Neural progenitor cell (in vitro differentiated cells): ENCODE measurements at regions not wholly inside any gene's neighbourhood (a gene's known extent, or its start where the extent isn't known, plus 50 kb on each side); places are given as distances from the start of the nearest gene placed in this dataset.

Experiments used
- DNase-seq: peaks from one replicate; pipeline ENCODE4 v3.0.0-alpha.2; 2016; ENCODE audit warnings: low spot score
- H2AFZ ChIP-seq: fragments of 200-600 bp; sonication (generic); replicated peaks from 2 replicates; pipeline ENCODE4 v1.6.1; 2016; ENCODE audit warnings: antibody characterized with exemption
- H3F3A ChIP-seq: fragments of 200-600 bp; sonication (generic); 2 replicates; pipeline ENCODE4 v1.6.1; 2016; ENCODE audit warnings: antibody characterized with exemption, low read depth
- H3K27ac ChIP-seq: fragments of 200-600 bp; sonication (generic); 2 replicates; pipeline ENCODE4 v1.5.1; 2016; ENCODE audit warnings: mild to moderate bottlenecking
- H3K27me3 ChIP-seq: fragments of 200-600 bp; sonication (generic); 2 replicates; pipeline ENCODE4 v1.6.1; 2016; ENCODE audit warnings: mild to moderate bottlenecking, moderate library complexity
- H3K36me3 ChIP-seq: fragments of 200-600 bp; sonication (generic); 2 replicates; pipeline ENCODE4 v1.5.1; 2016
- H3K4me1 ChIP-seq: fragments of 200-600 bp; sonication (generic); 2 replicates; pipeline ENCODE4 v1.6.1; 2016; ENCODE audit warnings: mixed run types
- H3K4me2 ChIP-seq: fragments of 200-600 bp; sonication (generic); 2 replicates; pipeline ENCODE4 v1.6.1; 2016
- H3K4me3 ChIP-seq: fragments of 200-600 bp; sonication (generic); 2 replicates; pipeline ENCODE4 v1.5.1; 2016
- H3K79me2 ChIP-seq: fragments of 200-600 bp; sonication (generic); 2 replicates; pipeline ENCODE4 v1.6.1; 2016; ENCODE audit warnings: low read depth
- H3K9ac ChIP-seq: fragments of 200-600 bp; sonication (generic); 2 replicates; pipeline ENCODE4 v1.6.1; 2016
- H3K9me3 ChIP-seq: fragments of 200-600 bp; sonication (generic); 2 replicates; pipeline ENCODE4 v1.5.1; 2016; ENCODE audit warnings: low read depth
- H4K20me1 ChIP-seq: fragments of 200-600 bp; sonication (generic); 2 replicates; pipeline ENCODE4 v1.6.1; 2016; ENCODE audit warnings: low read depth
- H3K27ac Mint-ChIP-seq: 3 replicates; pipeline ENCODE4 v1.8.0; 2021; ENCODE audit warnings: mixed read lengths
- H3K27me3 Mint-ChIP-seq: 2 replicates; pipeline ENCODE4 v1.8.0; 2022; ENCODE audit warnings: low read depth, mild to moderate bottlenecking, inconsistent platforms, moderate library complexity, mixed read lengths; ENCODE audit not compliant: insufficient read depth
- H3K36me3 Mint-ChIP-seq: 3 replicates; pipeline ENCODE4 v1.8.0; 2021; ENCODE audit warnings: mixed read lengths
- H3K4me1 Mint-ChIP-seq: 3 replicates; pipeline ENCODE4 v1.8.0; 2021; ENCODE audit warnings: mixed read lengths
- H3K4me3 Mint-ChIP-seq: 3 replicates; pipeline ENCODE4 v1.8.0; 2021; ENCODE audit warnings: mild to moderate bottlenecking, moderate library complexity, mixed read lengths
- H3K9me3 Mint-ChIP-seq: 3 replicates; pipeline ENCODE4 v1.8.0; 2020; ENCODE audit warnings: mixed read lengths
- CTCF ChIP-seq: fragments of 200-600 bp; sonication (generic); IDR thresholded peaks from 2 replicates; pipeline ENCODE4 v1.5.1; 2017; ENCODE audit warnings: antibody characterized with exemption, mild to moderate bottlenecking
- EZH2 ChIP-seq: fragments of 200-600 bp; sonication (generic); IDR thresholded peaks from 2 replicates; pipeline ENCODE4 v1.6.1; 2017; ENCODE audit warnings: antibody characterized with exemption, mild to moderate bottlenecking, moderate library complexity
- EZH2phosphoT487 ChIP-seq: fragments of 200-600 bp; sonication (generic); IDR thresholded peaks from 2 replicates; pipeline ENCODE4 v1.6.1; 2017; ENCODE audit warnings: antibody characterized with exemption

- Histone ChIP-seq H3K4me3 (no peak overlapping the region), H3K9ac (no peak overlapping the region), H3F3A (no peaks in the 10 kb centered on the region), H3K36me3 (no peaks in the 10 kb centered on the region), H3K27ac (no peak overlapping the region), H2AFZ (no peak overlapping the region), H3K79me2 (no peaks in the 10 kb centered on the region), H4K20me1 (no peaks in the 10 kb centered on the region), H3K4me2 (no peak overlapping the region), H3K4me1 (no peaks in the 10 kb centered on the region), H3K9me3 (no peaks in the 10 kb centered on the region), H3K27me3 (no peaks in the 10 kb centered on the region)
- peaks cover 4% of the 10 kb centered on the region for H3K4me1 Mint-ChIP-seq
- no peak overlapping the region for H3K27ac Mint-ChIP-seq
- no peak for DNase-seq
- H3K4me3 Mint-ChIP-seq: no peak overlapping the region
- H3K27me3 Mint-ChIP-seq: no peaks in the 10 kb centered on the region
- H3K9me3 Mint-ChIP-seq: peaks cover 6% of the 10 kb centered on the region
- TF ChIP-seq CTCF (no peak), EZH2 (no peak), EZH2phosphoT487 (no peak)
- no peaks in the 10 kb centered on the region for H3K36me3 Mint-ChIP-seq
Observed at GRCh38 chr2:37862620-37863019, 62.5 kb upstream of the RMDN2 start.

- H3K9me3 Mint-ChIP-seq: peaks cover 6% of the 10 kb centered on the region
- H3K36me3 ChIP-seq: no peaks in the 10 kb centered on the region
- no peak overlapping the region for H3K27ac ChIP-seq
- no peak overlapping the region for H3K4me3 ChIP-seq
- no peak for TF ChIP-seq EZH2phosphoT487
- no peaks in the 10 kb centered on the region for H3K36me3 Mint-ChIP-seq
- H3K4me1 Mint-ChIP-seq: peaks cover 2% of the 10 kb centered on the region
- H4K20me1 ChIP-seq: no peaks in the 10 kb centered on the region
- H3K4me3 Mint-ChIP-seq: no peak overlapping the region
- no peak overlapping the region for H3K9ac ChIP-seq
- no peaks in the 10 kb centered on the region for H3K9me3 ChIP-seq
- H2AFZ ChIP-seq: no peak overlapping the region
- H3F3A ChIP-seq: no peaks in the 10 kb centered on the region
- no peaks in the 10 kb centered on the region for H3K27me3 ChIP-seq
- H3K4me1 ChIP-seq: no peaks in the 10 kb centered on the region
- no peak for DNase-seq
- no peak overlapping the region for H3K4me2 ChIP-seq
- H3K27me3 Mint-ChIP-seq: peaks cover 4% of the 10 kb centered on the region
- H3K79me2 ChIP-seq: no peaks in the 10 kb centered on the region
- no peak overlapping the region for H3K27ac Mint-ChIP-seq
Observed at GRCh38 chr2:37864217-37864616, 60.9 kb upstream of the RMDN2 start.

GRCh38 chr2:37865640-37866039 lies 59.4 kb upstream of the RMDN2 start:
- Histone ChIP-seq H4K20me1 (no peaks in the 10 kb centered on the region), H3K27ac (no peak overlapping the region), H3K4me2 (no peak overlapping the region), H3K4me3 (no peak overlapping the region), H3K79me2 (no peaks in the 10 kb centered on the region), H3F3A (no peaks in the 10 kb centered on the region), H3K9ac (no peak overlapping the region), H3K27me3 (no peaks in the 10 kb centered on the region), H2AFZ (no peak overlapping the region), H3K4me1 (no peaks in the 10 kb centered on the region), H3K9me3 (no peaks in the 10 kb centered on the region), H3K36me3 (no peaks in the 10 kb centered on the region)
- Mint-ChIP-seq H3K9me3 (no peaks in the 10 kb centered on the region), H3K27me3 (peaks cover 4% of the 10 kb centered on the region), H3K4me3 (no peak overlapping the region), H3K4me1 (peaks cover 2% of the 10 kb centered on the region), H3K36me3 (no peaks in the 10 kb centered on the region), H3K27ac (no peak overlapping the region)
- no peak for DNase-seq
- TF ChIP-seq EZH2phosphoT487: no peak
- TF ChIP-seq EZH2: no peak
- no peak for TF ChIP-seq CTCF

GRCh38 chr2:37866171-37866934 lies 58.7 kb upstream of the RMDN2 start:
- no peak for TF ChIP-seq CTCF
- TF ChIP-seq EZH2: no peak
- TF ChIP-seq EZH2phosphoT487: no peak
- H3K36me3 Mint-ChIP-seq: no peaks in the 10 kb centered on the region
- H3K9me3 ChIP-seq: no peaks in the 10 kb centered on the region
- H3K4me2 ChIP-seq: no peak overlapping the region
- H3K9me3 Mint-ChIP-seq: no peaks in the 10 kb centered on the region
- DNase-seq: no peak
- H3K4me3 ChIP-seq: no peak overlapping the region
- H2AFZ ChIP-seq: no peak overlapping the region
- H4K20me1 ChIP-seq: no peaks in the 10 kb centered on the region
- no peak overlapping the region for H3K27ac ChIP-seq
- no peak overlapping the region for H3K4me3 Mint-ChIP-seq
- H3K79me2 ChIP-seq: no peaks in the 10 kb centered on the region
- no peak overlapping the region for H3K27ac Mint-ChIP-seq
- no peaks in the 10 kb centered on the region for H3K27me3 ChIP-seq
- H3K4me1 ChIP-seq: no peaks in the 10 kb centered on the region
- H3F3A ChIP-seq: no peaks in the 10 kb centered on the region
- H3K9ac ChIP-seq: no peak overlapping the region
- peaks cover 4% of the 10 kb centered on the region for H3K27me3 Mint-ChIP-seq
- H3K4me1 Mint-ChIP-seq: peaks cover 2% of the 10 kb centered on the region
- no peaks in the 10 kb centered on the region for H3K36me3 ChIP-seq
